Left ventricle myocardium inferior (tissue), 1 donor: ENCODE measurements at regions not wholly inside any gene's neighbourhood (a gene's known extent, or its start where the extent isn't known, plus 50 kb on each side); places are given as distances from the start of the nearest gene placed in this dataset.

Source experiments
- DNase-seq: peaks from one replicate; pipeline ENCODE4 v3.0.0-alpha.2; 2020
- H3K27ac ChIP-seq: fragments of 200-600 bp; replicated peaks from 2 replicates; pipeline ENCODE4 v1.8.0; 2021
- H3K27me3 ChIP-seq: fragments of 200-600 bp; 2 replicates; pipeline ENCODE4 v1.8.0; 2021; ENCODE audit warnings: low read depth
- H3K36me3 ChIP-seq: fragments of 200-600 bp; 2 replicates; pipeline ENCODE4 v1.8.0; 2021
- H3K4me1 ChIP-seq: fragments of 200-600 bp; 2 replicates; pipeline ENCODE4 v1.8.0; 2021
- H3K4me3 ChIP-seq: fragments of 200-600 bp; 2 replicates; pipeline ENCODE4 v1.8.0; 2021; ENCODE audit warnings: mild to moderate bottlenecking, moderate library complexity
- H3K9me3 ChIP-seq: fragments of 200-600 bp; replicated peaks from 2 replicates; pipeline ENCODE4 v1.8.0; 2021
- CTCF ChIP-seq: fragments of 200-600 bp; IDR thresholded peaks from 2 replicates; pipeline ENCODE4 v1.8.0; 2021; ENCODE audit warnings: antibody characterized with exemption, mild to moderate bottlenecking, borderline replicate concordance
- intact Hi-C: fragments of 100-400 bp; cut with micrococcal nuclease; formaldehyde crosslinking; loops from one replicate; pipeline ENCODE4 v1.11.0; 2022
- donor health status: DM: no; HTN: yes; CAD: no; lungs with severe emphysema.

GRCh38 chr5:23305055-23305454, 202.4 kb upstream of the PRDM9 start:
- Histone ChIP-seq H3K27me3 (no peaks in the 10 kb centered on the region), H3K4me1 (no peaks in the 10 kb centered on the region), H3K27ac (no peak overlapping the region), H3K4me3 (no peak overlapping the region), H3K36me3 (no peaks in the 10 kb centered on the region), H3K9me3 (peaks cover 17% of the 10 kb centered on the region)
- DNase-seq, result no peak
- intact Hi-C loops, result no loop called here
- no peak for TF ChIP-seq CTCF

GRCh38 chr5:23303836-23304235, 203.6 kb upstream of the PRDM9 start:
- Histone ChIP-seq H3K27ac (no peak overlapping the region), H3K4me3 (no peak overlapping the region), H3K27me3 (no peaks in the 10 kb centered on the region), H3K9me3 (peaks cover 17% of the 10 kb centered on the region), H3K36me3 (no peaks in the 10 kb centered on the region), H3K4me1 (no peaks in the 10 kb centered on the region)
- no peak for DNase-seq
- intact Hi-C loops, result no loop called here
- no peak for TF ChIP-seq CTCF

GRCh38 chr5:23303435-23303834, 204.0 kb upstream of the PRDM9 start:
- H3K27me3 ChIP-seq, result no peaks in the 10 kb centered on the region
- no peaks in the 10 kb centered on the region for H3K4me1 ChIP-seq
- intact Hi-C loops, result no loop called here
- no peaks in the 10 kb centered on the region for H3K36me3 ChIP-seq
- peaks cover 17% of the 10 kb centered on the region for H3K9me3 ChIP-seq
- H3K4me3 ChIP-seq, result no peak overlapping the region
- no peak for TF ChIP-seq CTCF
- DNase-seq, result no peak
- H3K27ac ChIP-seq, result no peak overlapping the region

- intact Hi-C loops, result no loop called here
- Histone ChIP-seq H3K27ac (no peak overlapping the region), H3K9me3 (peaks cover 17% of the 10 kb centered on the region), H3K4me3 (no peak overlapping the region), H3K4me1 (no peaks in the 10 kb centered on the region), H3K36me3 (no peaks in the 10 kb centered on the region), H3K27me3 (no peaks in the 10 kb centered on the region)
- DNase-seq, result no peak
- TF ChIP-seq CTCF, result no peak
Measured at GRCh38 chr5:23302438-23302837, 205.0 kb upstream of the PRDM9 start.

- no peaks in the 10 kb centered on the region for H3K36me3 ChIP-seq
- no peak for TF ChIP-seq CTCF
- H3K27me3 ChIP-seq, result no peaks in the 10 kb centered on the region
- no peak overlapping the region for H3K27ac ChIP-seq
- no peak overlapping the region for H3K4me3 ChIP-seq
- DNase-seq, result no peak
- H3K9me3 ChIP-seq, result peaks cover 13% of the 10 kb centered on the region
- intact Hi-C loops, result no loop called here
- no peaks in the 10 kb centered on the region for H3K4me1 ChIP-seq
Measured at GRCh38 chr5:23289162-23289561, 218.2 kb upstream of the PRDM9 start.

GRCh38 chr5:23284656-23285055, 222.8 kb upstream of the PRDM9 start:
- no peak overlapping the region for H3K4me3 ChIP-seq

More at GRCh38 chr5:23284656-23285055, 222.8 kb upstream of the PRDM9 start:
- H3K9me3 ChIP-seq, result no peaks in the 10 kb centered on the region
- no peaks in the 10 kb centered on the region for H3K27me3 ChIP-seq
- DNase-seq, result no peak
- H3K4me1 ChIP-seq, result no peaks in the 10 kb centered on the region
- no peak for TF ChIP-seq CTCF
- H3K36me3 ChIP-seq, result no peaks in the 10 kb centered on the region
- intact Hi-C loops, result no loop called here
- no peak overlapping the region for H3K27ac ChIP-seq
